GM19452 (cell line): ENCODE measurements at regions not wholly inside any gene's neighbourhood (a gene's known extent, or its start where the extent isn't known, plus 50 kb on each side); places are given as distances from the start of the nearest gene placed in this dataset.
"Not testable (repeated sequence)": the region's sequence is repeated elsewhere in the genome, so short reads cannot be mapped to it uniquely, and the experiment has no call there.

Experiments used
- ATAC-seq: cut with Tn5 transposase; IDR thresholded peaks from one replicate; pipeline ENCODE4 v1.9.1; 2021; ENCODE audit not compliant: unreplicated experiment

DNA sequence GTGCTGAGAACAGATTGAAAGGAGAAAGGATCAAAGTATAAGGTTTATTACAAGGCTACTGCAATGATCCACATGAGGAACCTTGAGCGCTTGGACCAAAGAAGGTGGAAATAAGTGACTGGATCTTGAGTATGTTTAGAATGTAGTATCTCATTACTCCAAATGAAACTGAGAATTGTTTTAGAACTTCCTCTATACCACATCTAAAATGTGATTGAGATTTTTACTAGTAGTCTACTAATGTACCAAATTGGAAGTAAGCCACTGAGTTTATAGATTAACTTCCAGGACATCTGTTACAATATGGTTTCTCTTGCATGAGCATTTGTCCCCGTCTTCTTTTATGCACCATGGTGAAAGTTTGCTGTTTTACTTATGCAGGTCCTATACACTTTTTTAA, 300.5 kb downstream of the SUCLG1 start:
- ATAC-seq: no peak

DNA sequence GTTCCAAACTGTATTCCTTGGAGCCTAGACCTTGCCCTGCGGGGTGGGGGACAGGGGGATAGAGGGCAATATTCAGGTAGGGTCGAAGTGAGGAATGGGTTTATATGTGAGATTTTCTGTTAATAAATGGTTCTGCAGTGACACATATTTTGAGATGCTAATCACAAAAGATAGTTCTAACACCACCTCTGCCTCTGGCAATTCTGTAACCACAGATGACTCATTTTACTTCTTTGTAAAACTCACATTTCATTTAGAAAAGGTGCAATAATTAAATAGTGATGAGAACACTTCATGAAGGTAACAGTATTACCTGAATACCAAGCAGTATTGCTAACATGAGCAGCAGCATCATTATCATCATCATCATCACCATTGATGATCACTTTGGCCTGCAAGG, 306.6 kb downstream of the SUCLG1 start:
- ATAC-seq: no peak

GRCh38 chr2:84144345-84144744, 314.7 kb downstream of the SUCLG1 start:
- no peak for ATAC-seq

DNA sequence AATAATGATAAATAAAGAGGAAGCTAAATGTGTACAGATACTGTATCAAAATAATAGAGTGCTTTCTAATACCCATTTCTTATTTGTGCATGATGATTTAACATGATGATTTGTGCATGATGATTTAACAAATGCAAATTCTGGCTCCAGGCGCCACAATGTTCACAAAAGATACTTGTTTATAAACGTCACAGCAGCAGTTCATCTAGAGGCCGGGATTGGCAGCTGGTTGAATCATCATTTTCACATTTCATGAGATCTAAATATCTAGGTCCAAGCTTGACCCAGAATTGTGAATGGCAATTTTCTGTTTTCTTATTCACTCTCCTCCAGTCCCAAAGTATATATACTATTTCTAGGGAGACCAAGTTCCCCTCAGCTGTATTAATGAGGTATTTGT, 322.0 kb downstream of the SUCLG1 start:
- no peak for ATAC-seq

GRCh38 chr2:84132370-84132769, 326.7 kb downstream of the SUCLG1 start:
- ATAC-seq: no peak

DNA sequence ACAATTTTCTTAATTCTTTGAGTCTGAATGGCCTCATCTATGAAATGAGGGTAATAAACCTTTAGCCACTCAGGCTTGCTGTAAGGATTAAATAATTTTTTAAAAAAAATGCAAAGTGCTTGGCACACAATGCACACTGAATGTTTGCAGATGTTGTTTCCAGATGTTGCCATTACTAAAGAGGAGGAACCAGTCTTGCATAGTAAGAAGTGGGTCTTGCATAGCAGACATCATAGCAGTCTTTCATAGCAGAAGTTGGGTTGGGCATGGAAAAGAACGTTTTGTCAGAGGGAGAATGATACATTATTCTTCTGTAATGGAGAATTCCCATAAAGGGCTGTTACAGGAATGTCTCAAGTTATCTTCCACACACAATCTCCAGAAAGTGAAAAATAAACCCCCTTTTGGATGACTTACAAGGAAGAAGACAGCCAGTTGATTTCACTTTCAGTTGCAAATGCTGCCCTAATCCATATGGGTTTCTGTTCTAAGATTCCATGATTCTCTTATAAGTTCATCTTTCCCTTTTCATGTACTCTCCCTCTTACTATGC, 327.7 kb downstream of the SUCLG1 start:
- no peak for ATAC-seq

DNA sequence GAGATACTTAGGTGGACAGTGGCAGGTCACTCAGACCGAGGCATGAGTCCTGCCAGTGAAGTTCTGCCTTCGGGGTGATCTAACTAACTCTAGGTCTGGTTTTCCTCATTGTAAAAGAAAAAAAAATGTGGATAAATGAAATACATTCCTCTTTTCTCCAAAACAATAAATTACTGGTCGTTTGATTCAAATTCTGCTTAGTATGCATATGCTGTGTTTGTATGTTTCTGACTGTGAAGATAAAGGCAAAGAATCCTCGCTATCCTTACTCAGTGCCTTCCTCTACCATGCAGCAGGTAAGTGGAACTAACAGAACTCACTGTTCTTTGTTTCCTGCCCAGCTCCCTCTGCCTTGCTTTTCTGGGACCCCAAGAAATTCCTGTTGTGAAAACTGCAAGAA, 330.1 kb downstream of the SUCLG1 start:
- no peak for ATAC-seq

- not testable (repeated sequence) for ATAC-seq
Observed at GRCh38 chr2:84127812-84128211, 331.3 kb downstream of the SUCLG1 start.

DNA sequence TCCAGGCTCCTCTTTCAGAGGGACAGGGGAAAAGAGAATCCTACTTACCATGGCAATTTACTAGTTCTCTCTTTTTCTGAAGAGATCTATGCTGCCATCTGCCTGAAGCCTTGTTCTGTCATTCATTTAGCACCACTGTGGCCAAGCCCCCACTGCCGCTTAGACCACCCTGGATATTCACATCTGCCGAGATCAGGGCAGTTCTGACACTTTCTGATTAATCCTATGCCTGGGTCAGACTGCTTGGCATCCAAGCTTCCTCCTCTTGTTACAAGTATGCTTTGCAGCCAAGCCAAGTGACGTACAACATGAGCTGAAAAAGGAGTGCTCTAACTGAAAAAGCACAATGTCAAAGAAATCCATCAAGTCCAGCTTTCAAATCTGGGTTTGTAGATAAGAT, 332.6 kb downstream of the SUCLG1 start:
- ATAC-seq: no peak

- ATAC-seq: no peak
Observed at GRCh38 chr2:84126084-84126483, 333.0 kb downstream of the SUCLG1 start.

DNA sequence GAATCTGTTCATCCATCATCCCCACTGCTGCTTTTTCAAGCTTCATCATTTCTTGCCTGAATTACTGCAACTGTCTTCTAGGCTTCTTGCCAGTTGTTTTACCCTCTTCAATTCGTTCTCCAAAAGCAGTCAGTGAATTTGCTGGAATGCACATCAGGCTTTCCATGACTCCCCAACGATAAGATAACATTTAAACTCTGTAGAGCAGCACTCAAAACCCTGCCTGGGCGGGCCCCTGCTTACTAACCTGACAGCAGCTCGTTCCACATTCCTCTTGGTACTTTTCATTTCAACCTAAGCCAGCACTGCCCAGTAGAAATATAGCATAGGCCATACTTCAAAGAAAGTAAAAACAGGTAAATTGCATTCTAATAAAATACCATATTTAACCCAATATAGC, 342.9 kb downstream of the SUCLG1 start:
- no peak for ATAC-seq

- peak; percentile 93 for ATAC-seq
Observed at GRCh38 chr2:84115173-84115857, 343.8 kb downstream of the SUCLG1 start.

DNA sequence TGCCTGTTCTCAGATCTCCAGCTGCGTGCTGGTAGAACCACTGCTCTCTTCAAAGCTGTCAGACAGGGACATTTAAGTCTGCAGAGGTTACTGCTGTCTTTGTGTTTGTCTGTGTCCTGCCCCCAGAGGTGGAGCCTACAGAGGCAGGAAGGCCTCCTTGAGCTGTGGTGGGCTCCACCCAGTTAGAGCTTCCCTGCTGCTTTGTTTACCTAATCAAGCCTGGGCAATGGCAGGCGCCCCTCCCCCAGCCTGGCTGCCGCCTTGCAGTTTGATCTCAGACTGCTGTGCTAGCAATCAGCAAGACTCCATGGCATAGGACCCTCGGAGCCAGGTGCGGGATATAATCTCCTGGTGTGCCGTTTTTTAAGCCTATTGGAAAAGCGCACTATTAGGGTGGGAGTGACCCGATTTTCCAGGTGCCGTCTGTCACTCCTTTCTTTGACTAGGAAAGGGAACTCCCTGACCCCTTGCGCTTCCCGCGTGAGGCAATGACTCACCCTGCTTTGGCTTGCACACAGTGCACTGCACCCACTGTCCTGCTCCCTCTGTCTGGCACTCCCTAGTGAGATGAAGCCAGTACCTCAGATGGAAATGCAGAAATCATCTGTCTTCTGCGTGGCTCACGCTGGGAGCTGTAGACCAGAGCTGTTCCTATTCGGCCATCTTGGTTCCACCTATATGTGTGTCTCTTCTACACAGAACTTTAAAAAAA, 355.1 kb downstream of the SUCLG1 start:
- ATAC-seq: not testable (repeated sequence)

- ATAC-seq: no peak
Observed at GRCh38 chr2:84102274-84102673, 356.8 kb downstream of the SUCLG1 start.

DNA sequence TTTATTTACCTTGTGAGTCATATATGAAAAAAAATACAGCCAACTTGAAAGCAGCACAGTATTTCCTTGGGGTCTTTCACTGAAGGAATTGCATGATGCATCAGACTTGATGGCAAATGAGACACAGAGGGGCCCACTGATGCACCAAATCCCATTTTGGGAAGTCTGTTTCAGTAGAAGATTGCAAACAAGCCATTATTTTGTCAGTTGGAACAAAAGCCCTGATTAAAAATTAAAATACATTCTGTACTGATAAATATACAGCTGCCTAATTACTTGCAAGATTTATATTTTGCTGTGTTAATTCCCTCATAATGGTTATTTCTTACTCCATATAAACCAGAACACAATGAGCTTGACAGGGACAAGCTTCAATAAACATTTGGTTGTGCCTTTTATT, 370.4 kb downstream of the SUCLG1 start:
- ATAC-seq: no peak

- ATAC-seq: no peak
Observed at GRCh38 chr2:84085562-84085961, 373.5 kb downstream of the SUCLG1 start.

- no peak for ATAC-seq
Observed at GRCh38 chr2:84084856-84085255, 374.2 kb downstream of the SUCLG1 start.

DNA sequence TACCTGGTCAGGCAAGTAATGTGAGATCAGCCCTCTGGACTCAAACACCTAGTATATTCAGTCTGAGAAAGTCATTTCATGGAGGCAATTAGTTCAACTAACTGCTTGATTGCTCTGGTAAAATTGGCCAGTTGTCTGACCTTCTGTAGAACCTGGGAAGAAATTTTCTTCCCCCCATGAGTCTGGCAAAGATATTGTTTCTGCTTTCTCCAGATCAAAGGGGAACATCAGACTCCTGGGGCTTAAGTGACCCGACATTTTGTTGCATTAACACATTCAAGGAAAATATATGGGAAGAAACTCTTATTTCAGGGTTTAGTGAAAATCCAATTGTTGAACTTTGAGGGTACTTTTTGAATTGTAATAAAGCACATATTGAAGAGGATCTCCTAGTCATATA, 375.1 kb downstream of the SUCLG1 start:
- no peak for ATAC-seq

- no peak for ATAC-seq
Observed at GRCh38 chr2:84078471-84078870, 380.6 kb downstream of the SUCLG1 start.

- ATAC-seq: no peak
Observed at GRCh38 chr2:84077496-84077895, 381.6 kb downstream of the SUCLG1 start.

DNA sequence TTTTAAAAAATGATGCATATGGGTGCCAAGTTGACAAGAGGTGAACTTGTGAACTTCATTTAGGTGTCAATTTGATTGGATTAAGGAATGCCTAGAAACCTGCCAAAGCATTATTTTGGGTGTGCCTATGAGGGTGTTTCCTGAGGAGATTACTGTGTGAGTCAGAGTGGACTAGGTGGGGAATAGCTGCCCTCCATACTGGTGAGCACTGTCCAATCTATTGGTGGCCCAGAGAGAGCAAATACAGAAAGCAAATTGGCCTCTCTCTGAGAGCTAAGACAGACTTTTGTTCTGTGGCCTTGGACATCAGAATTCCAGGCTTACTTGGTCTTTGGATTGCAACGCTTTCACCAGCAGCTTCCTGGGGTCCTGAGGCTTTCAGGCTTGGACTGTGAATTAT, 388.0 kb downstream of the SUCLG1 start:
- ATAC-seq: no peak

GRCh38 chr2:84065857-84066256, 393.2 kb downstream of the SUCLG1 start:
- no peak for ATAC-seq
